HG03342 (cell line): ENCODE measurements at regions not wholly inside any gene's neighbourhood (a gene's known extent, or its start where the extent isn't known, plus 50 kb on each side); places are given as distances from the start of the nearest gene placed in this dataset.
"Not testable (repeated sequence)": the region's sequence is repeated elsewhere in the genome, so short reads cannot be mapped to it uniquely, and the experiment has no call there.

ENCODE experiments used
- ATAC-seq: cut with Tn5 transposase; IDR thresholded peaks from one replicate; pipeline ENCODE4 v1.9.1; 2021; ENCODE audit warnings: mild to moderate bottlenecking, moderate library complexity; ENCODE audit not compliant: unreplicated experiment

GRCh38 chr16:52309446-52310416 lies 237.2 kb downstream of the TOX3 start:
- no peak for ATAC-seq

GRCh38 chr16:52308051-52308450 lies 238.9 kb downstream of the TOX3 start:
- no peak for ATAC-seq

- ATAC-seq: no peak
These were observed 245.9 kb downstream of the TOX3 start for GRCh38 chr16:52301026-52301425.

GRCh38 chr16:52298769-52299168 lies 248.2 kb downstream of the TOX3 start:
- no peak for ATAC-seq

- ATAC-seq: not testable (repeated sequence)
These were observed 250.1 kb downstream of the TOX3 start for GRCh38 chr16:52296706-52297315.

- ATAC-seq: no peak
These were observed 250.9 kb downstream of the TOX3 start for GRCh38 chr16:52296076-52296475.

GRCh38 chr16:52294660-52295059 lies 252.3 kb downstream of the TOX3 start:
- no peak for ATAC-seq

GRCh38 chr16:52293204-52293603 lies 253.7 kb downstream of the TOX3 start:
- ATAC-seq: no peak

- no peak for ATAC-seq
These were observed 263.2 kb downstream of the TOX3 start for GRCh38 chr16:52283584-52284375.

GRCh38 chr16:52283018-52283417 lies 263.9 kb downstream of the TOX3 start:
- ATAC-seq: no peak

GRCh38 chr16:52280086-52280485 lies 266.9 kb downstream of the TOX3 start:
- no peak for ATAC-seq

GRCh38 chr16:52271088-52271750 lies 275.7 kb downstream of the TOX3 start:
- ATAC-seq: no peak

- no peak for ATAC-seq
These were observed 281.5 kb downstream of the TOX3 start for GRCh38 chr16:52265446-52265861.

- ATAC-seq: no peak
These were observed 289.4 kb downstream of the TOX3 start for GRCh38 chr16:52257534-52257933.

GRCh38 chr16:52256310-52257078 lies 290.4 kb downstream of the TOX3 start:
- no peak for ATAC-seq

- no peak for ATAC-seq
These were observed 292.2 kb downstream of the TOX3 start for GRCh38 chr16:52254746-52255145.

GRCh38 chr16:52252680-52253079 lies 294.3 kb downstream of the TOX3 start:
- no peak for ATAC-seq

- no peak for ATAC-seq
These were observed 295.4 kb downstream of the TOX3 start for GRCh38 chr16:52251495-52251894.

- no peak for ATAC-seq
These were observed 299.2 kb downstream of the TOX3 start for GRCh38 chr16:52247737-52248136.

- ATAC-seq: no peak
These were observed 308.2 kb downstream of the TOX3 start for GRCh38 chr16:52238710-52239109.
